ENCODE measurements at regions not wholly inside any gene's neighbourhood (a gene's known extent, or its start where the extent isn't known, plus 50 kb on each side); places are given as distances from the start of the nearest gene placed in this dataset.

- TF ChIP-seq CTCF (conservative IDR thresholded peaks at IDR 0.05) = no peak
- TF ChIP-seq EZH2 (IDR thresholded peaks at IDR 0.05; ENCODE audit: low read depth) = no peak
Measured at GRCh38 chr3:175951047-175951694, 1092.0 kb downstream of the NAALADL2 start.

Measured in PC-9 (cell line).